CD4-positive, alpha-beta T cell (primary cell): ENCODE measurements at regions not wholly inside any gene's neighbourhood (a gene's known extent, or its start where the extent isn't known, plus 50 kb on each side); places are given as distances from the start of the nearest gene placed in this dataset.

Source experiments
- ATAC-seq: fragments of 200-7000 bp; cut with Tn5 transposase; one replicate; pipeline ENCODE4 v1.10.0; 2022; ENCODE audit warnings: mild to moderate bottlenecking; ENCODE audit not compliant: poor library complexity
- CTCF ChIA-PET: fragments of 350-600 bp; sonication (Branson Sonifier 250); formaldehyde crosslinking; loops from one replicate; lab custom pipeline; 2021; ENCODE audit warnings: antibody characterized with exemption, inconsistent platforms; lab: Charles Lee
- POLR2A ChIA-PET: fragments of 350-600 bp; sonication (Branson Sonifier 250); formaldehyde crosslinking; loops from one replicate; lab custom pipeline; 2021; ENCODE audit warnings: antibody characterized with exemption, inconsistent platforms; lab: Charles Lee
- DNase-seq, 14 experiments: peaks; one replicate each; pipeline ENCODE4 v3.0.0-alpha.2; 2013 to 2020; ENCODE audit warnings: mixed read lengths in 2 of 14
- H3K27ac ChIP-seq, 2 donors: one replicate each; pipeline versions ENCODE4 v1.5.1 to v1.7.0; 2013; ENCODE audit warnings: low read length in 2 of 2, low read depth in 1 of 2, mild to moderate bottlenecking in 1 of 2
- H3K27me3 ChIP-seq, 2 experiments: 1 replicate in 1 of 2; 2 replicates in 1 of 2; pipeline versions ENCODE4 v1.6.1 to v1.7.0; 2013; ENCODE audit warnings: low read length in 2 of 2, control low read depth in 1 of 2, mild to moderate bottlenecking in 1 of 2, moderate library complexity in 1 of 2; ENCODE audit not compliant: insufficient read depth in 2 of 2, control insufficient read depth in 1 of 2
- H3K36me3 ChIP-seq: one replicate; pipeline ENCODE4 v1.6.1; 2013; ENCODE audit warnings: low read length, control low read depth; ENCODE audit not compliant: insufficient read depth
- H3K4me1 ChIP-seq: one replicate; pipeline ENCODE4 v1.6.1; 2013; ENCODE audit warnings: low read length, control low read depth; ENCODE audit not compliant: insufficient read depth
- H3K4me3 ChIP-seq: one replicate; pipeline ENCODE4 v1.5.1; 2013; ENCODE audit warnings: mild to moderate bottlenecking, low read length, moderate library complexity
- H3K9me3 ChIP-seq, 2 experiments: 1 replicate in 1 of 2; 2 replicates in 1 of 2; pipeline versions ENCODE4 v1.6.1 to v1.7.0; 2013; ENCODE audit warnings: low read length in 2 of 2, mild to moderate bottlenecking in 2 of 2, control low read depth in 1 of 2, moderate library complexity in 1 of 2; ENCODE audit not compliant: control insufficient read depth in 1 of 2, insufficient read depth in 1 of 2
- H3K27ac Mint-ChIP-seq: one replicate; pipeline ENCODE4 v1.8.0; 2020; ENCODE audit warnings: mixed read lengths
- H3K27me3 Mint-ChIP-seq: one replicate; pipeline ENCODE4 v1.8.0; 2021; ENCODE audit warnings: mixed read lengths
- H3K36me3 Mint-ChIP-seq: one replicate; pipeline ENCODE4 v1.8.0; 2021; ENCODE audit warnings: low read depth, mixed read lengths
- H3K4me1 Mint-ChIP-seq: one replicate; pipeline ENCODE4 v1.8.0; 2021; ENCODE audit warnings: low read depth, mixed read lengths
- H3K4me3 Mint-ChIP-seq: one replicate; pipeline ENCODE4 v1.8.0; 2020; ENCODE audit warnings: mild to moderate bottlenecking, mixed read lengths
- H3K9me3 Mint-ChIP-seq: one replicate; pipeline ENCODE4 v1.8.0; 2020; ENCODE audit warnings: mixed read lengths
- CTCF ChIP-seq: fragments of 200-600 bp; IDR thresholded peaks from one replicate; pipeline ENCODE4 v1.8.0; 2022; ENCODE audit warnings: antibody characterized with exemption, mild to moderate bottlenecking
- intact Hi-C, 2 experiments: fragments of 100-400 bp; cut with DNase I in 1 of 2; cut with micrococcal nuclease in 1 of 2; formaldehyde crosslinking; loops; one replicate each; pipeline versions ENCODE4 v1.15.1 to v1.9.0; 2023 to 2025; cut with DNase I, micrococcal nuclease

- no peaks in the 10 kb centered on the region for H3K9me3 Mint-ChIP-seq
- Histone ChIP-seq H3K36me3 (no peaks in the 10 kb centered on the region), H3K4me1 (no peaks in the 10 kb centered on the region), H3K27ac (no peak overlapping the region), H3K27me3 (no peaks in the 10 kb centered on the region), H3K4me3 (no peak overlapping the region), H3K9me3 (no peaks in the 10 kb centered on the region)
- no peaks in the 10 kb centered on the region for H3K36me3 Mint-ChIP-seq
- no peaks in the 10 kb centered on the region for H3K4me1 Mint-ChIP-seq
- ChIA-PET CTCF (no interaction called here), POLR2A (no interaction called here)
- TF ChIP-seq CTCF: no peak
- peaks cover 4% of the 10 kb centered on the region for H3K27me3 Mint-ChIP-seq
- no peak overlapping the region for H3K4me3 Mint-ChIP-seq
- DNase-seq: no peak
- no peak overlapping the region for H3K27ac Mint-ChIP-seq
- ATAC-seq: no peak
- intact Hi-C loops: no loop called here
Observed at GRCh38 chr3:107092121-107092520, 285.1 kb upstream of the CCDC54 start.

- DNase-seq (no peak), ATAC-seq (no peak)
- H3K36me3 Mint-ChIP-seq: no peaks in the 10 kb centered on the region
- ChIA-PET CTCF (no interaction called here), POLR2A (no interaction called here)
- no peak overlapping the region for H3K27ac ChIP-seq
- no peaks in the 10 kb centered on the region for H3K9me3 Mint-ChIP-seq
- H3K4me1 Mint-ChIP-seq: no peaks in the 10 kb centered on the region
- H3K36me3 ChIP-seq: no peaks in the 10 kb centered on the region
- H3K9me3 ChIP-seq: no peaks in the 10 kb centered on the region
- H3K27me3 Mint-ChIP-seq: no peaks in the 10 kb centered on the region
- intact Hi-C loops: no loop called here
- no peak for TF ChIP-seq CTCF
- no peak overlapping the region for H3K27ac Mint-ChIP-seq
- no peak overlapping the region for H3K4me3 Mint-ChIP-seq
- H3K27me3 ChIP-seq: no peaks in the 10 kb centered on the region
- H3K4me3 ChIP-seq: no peak overlapping the region
- H3K4me1 ChIP-seq: no peaks in the 10 kb centered on the region
Observed at GRCh38 chr3:107098864-107099263, 278.4 kb upstream of the CCDC54 start.

GRCh38 chr3:107100137-107100536 lies 277.1 kb upstream of the CCDC54 start:
- H3K27me3 Mint-ChIP-seq: no peaks in the 10 kb centered on the region
- H3K27ac Mint-ChIP-seq: no peak overlapping the region
- ATAC-seq: no peak
- Histone ChIP-seq H3K4me3 (no peak overlapping the region), H3K4me1 (no peaks in the 10 kb centered on the region), H3K27ac (no peak overlapping the region), H3K9me3 (no peaks in the 10 kb centered on the region), H3K27me3 (no peaks in the 10 kb centered on the region), H3K36me3 (no peaks in the 10 kb centered on the region)
- H3K4me1 Mint-ChIP-seq: no peaks in the 10 kb centered on the region
- no peaks in the 10 kb centered on the region for H3K9me3 Mint-ChIP-seq
- TF ChIP-seq CTCF: no peak
- CTCF ChIA-PET: no interaction called here
- H3K4me3 Mint-ChIP-seq: no peak overlapping the region
- POLR2A ChIA-PET: no interaction called here
- intact Hi-C loops: no loop called here
- no peaks in the 10 kb centered on the region for H3K36me3 Mint-ChIP-seq
- no peak for DNase-seq
